K562 (cell line): ENCODE measurements at regions not wholly inside any gene's neighbourhood (a gene's known extent, or its start where the extent isn't known, plus 50 kb on each side); places are given as distances from the start of the nearest gene placed in this dataset.

Source experiments
- ATAC-seq: fragments of 200-7000 bp; cut with Tn5 transposase; 3 replicates; pipeline ENCODE4 v1.9.1; 2020; ENCODE audit warnings: moderate library complexity
- BruUV-seq: library from RNA; stranded (reverse); fragments of 400-500 nt; replicated peaks from 2 replicates; lab custom pipeline; 2021; lab: Mats Ljungman, UMichigan
- CTCF ChIA-PET: fragments of 300-600 bp; formaldehyde crosslinking; extraction: SDS; loops from one replicate; lab custom pipeline; 2021; ENCODE audit warnings: low intra/inter-chr PET ratio; lab: Yijun Ruan, JAX
- POLR2A ChIA-PET: fragments of 300-600, 350-650 bp; sonication (Branson Sonifier 250); formaldehyde crosslinking; extraction: SDS; loops from one replicate; lab custom pipeline; 2021; ENCODE audit warnings: antibody characterized with exemption, inconsistent platforms; lab: Yijun Ruan, JAX
- DNase-seq, 4 experiments: peaks; one replicate each; pipeline versions ENCODE4 v3.0.0 to v3.0.0-alpha.2; 2011 to 2018; ENCODE audit warnings: low spot score in 3 of 4, mixed read lengths in 3 of 4; ENCODE audit errors: extremely low read depth in 1 of 4
- FAIRE-seq: peaks from 2 replicates; lab custom pipeline; 2011; peaks lifted over from hg19 to GRCh38; lab: Jason Lieb, UNC
- H2AFZ ChIP-seq: 2 replicates; pipeline ENCODE4 v1.6.0; 2011; ENCODE audit warnings: low read depth, low read length, control low read depth, inconsistent platforms
- H3K27ac ChIP-seq: fragments of 200-600 bp; 3 replicates; pipeline ENCODE4 v1.8.0; 2011; ENCODE audit warnings: low read depth, mild to moderate bottlenecking, control low read depth, inconsistent platforms, low read length, moderate library complexity, mixed read lengths; ENCODE audit errors: extremely low read depth
- H3K27me3 ChIP-seq, 2 experiments: fragments of 300-600 bp in 1 of 2; 2 replicates in 1 of 2; 3 replicates in 1 of 2; pipeline versions ENCODE4 v1.6.0 to v1.8.0; 2011; ENCODE audit warnings: inconsistent platforms in 2 of 2, low read length in 2 of 2, mild to moderate bottlenecking in 1 of 2, mixed read lengths in 1 of 2, moderate library complexity in 1 of 2; ENCODE audit not compliant: control insufficient read depth in 2 of 2, insufficient read depth in 2 of 2
- H3K36me3 ChIP-seq: fragments of 300-600 bp; 3 replicates; pipeline ENCODE4 v1.8.0; 2011; ENCODE audit warnings: mild to moderate bottlenecking, low read length, inconsistent platforms; ENCODE audit not compliant: control insufficient read depth, insufficient read depth
- H3K4me1 ChIP-seq, 2 experiments: fragments of 200-600 bp in 1 of 2; replicated peaks in 1 of 2; 2 replicates in 1 of 2; 3 replicates in 1 of 2; pipeline versions ENCODE4 v1.5.1 to v1.8.0; 2011; ENCODE audit warnings: inconsistent platforms in 2 of 2, low read length in 2 of 2, mild to moderate bottlenecking in 1 of 2, mixed read lengths in 1 of 2, moderate library complexity in 1 of 2; ENCODE audit not compliant: control insufficient read depth in 2 of 2, insufficient read depth in 2 of 2
- H3K4me2 ChIP-seq: 2 replicates; pipeline ENCODE4 v1.6.1; 2011; ENCODE audit warnings: low read length, control low read depth, inconsistent platforms, mixed read lengths; ENCODE audit not compliant: insufficient read depth
- H3K4me3 ChIP-seq: fragments of 200-600 bp; sonication (generic), shearing (Covaris generic); 2 replicates; pipeline ENCODE4 v1.5.1; 2016; ENCODE audit warnings: control low read depth, inconsistent platforms
- H3K79me2 ChIP-seq: fragments of 200-600 bp; 3 replicates; pipeline ENCODE4 v1.8.0; 2011; ENCODE audit warnings: low read length, inconsistent platforms; ENCODE audit not compliant: control insufficient read depth, insufficient read depth
- H3K9ac ChIP-seq, 2 experiments: 2 replicates each; pipeline versions ENCODE4 v1.6.0 to v1.6.1; 2011; ENCODE audit warnings: low read depth in 2 of 2, low read length in 2 of 2, control low read depth in 1 of 2, inconsistent platforms in 1 of 2, mild to moderate bottlenecking in 1 of 2, mixed read lengths in 1 of 2; ENCODE audit not compliant: insufficient read depth in 1 of 2
- H3K9me1 ChIP-seq: one replicate; pipeline ENCODE4 v1.6.0; 2011; ENCODE audit warnings: inconsistent platforms, mild to moderate bottlenecking, low read length, moderate library complexity; ENCODE audit not compliant: control insufficient read depth, insufficient read depth
- H3K9me3 ChIP-seq: replicated peaks from 2 replicates; pipeline ENCODE4 v1.5.1; 2011; ENCODE audit warnings: low read depth, low read length, inconsistent platforms; ENCODE audit not compliant: control insufficient read depth, insufficient read depth
- H4K20me1 ChIP-seq: replicated peaks from 2 replicates; pipeline ENCODE4 v1.6.1; 2011; ENCODE audit warnings: low read length, inconsistent platforms, mixed read lengths; ENCODE audit not compliant: control insufficient read depth, insufficient read depth
- NR2C1 ChIP-seq, 2 experiments: fragments of 450-650 bp; IDR thresholded peaks; 2 replicates each; pipeline ENCODE4 v1.6.1; 2017; ENCODE audit warnings: mild to moderate bottlenecking in 2 of 2, antibody characterized with exemption in 1 of 2, inconsistent platforms in 1 of 2, missing compliant biosample characterization in 1 of 2, missing genetic modification characterization in 1 of 2
- PHB ChIP-seq: fragments of 250-450 bp; sonication (Bioruptor Pico); IDR thresholded peaks from 2 replicates; pipeline ENCODE4 v1.5.0; 2021
- PYGO2 ChIP-seq: fragments of 450-650 bp; IDR thresholded peaks from 2 replicates; pipeline ENCODE4 v1.6.1; 2016; ENCODE audit warnings: mild to moderate bottlenecking, missing genetic modification characterization, moderate library complexity, missing compliant biosample characterization
- RBM17 ChIP-seq: fragments of 200-400 bp; formaldehyde crosslinking; IDR thresholded peaks from 2 replicates; pipeline ENCODE4 v1.6.1; 2017; ENCODE audit warnings: low read depth, mild to moderate bottlenecking, low read length, borderline replicate concordance
- THRAP3 ChIP-seq: fragments of 450-650 bp; IDR thresholded peaks from 2 replicates; pipeline ENCODE4 v1.6.1; 2016; ENCODE audit warnings: mild to moderate bottlenecking, inconsistent platforms, borderline replicate concordance
- ZBTB9 ChIP-seq: fragments of 450-650 bp; formaldehyde crosslinking; IDR thresholded peaks from 2 replicates; pipeline ENCODE4 v1.4.0; 2020; ENCODE audit warnings: mild to moderate bottlenecking, moderate library complexity
- ZNF311 ChIP-seq: fragments of 250-450 bp; sonication (Bioruptor Pico); IDR thresholded peaks from 2 replicates; pipeline ENCODE4 v1.4.0; 2020; ENCODE audit warnings: mild to moderate bottlenecking, moderate library complexity
- ZNF75A ChIP-seq: fragments of 450-650 bp; formaldehyde crosslinking; IDR thresholded peaks from 2 replicates; pipeline ENCODE4 v1.4.0; 2020; ENCODE audit warnings: mild to moderate bottlenecking
- in situ Hi-C: fragments of 300-500 bp; cut with MboI; formaldehyde crosslinking; loops from 4 replicates; pipeline ENCODE4 v1.15.0; 2018; ENCODE audit warnings: inconsistent platforms, mixed read lengths
- intact Hi-C: fragments of 100-400 bp; cut with micrococcal nuclease; formaldehyde crosslinking; loops from 2 replicates; pipeline ENCODE4 v1.14.2; 2022
- TF ChIP-seq, protein P1 (sequence below): fragments of 250-450 bp; sonication (Bioruptor Pico); IDR thresholded peaks from 2 replicates; pipeline ENCODE4 v1.5.0; 2021

GRCh38 chr5:52282647-52283046 lies 505.1 kb upstream of the ITGA1 start:
- CTCF ChIA-PET = no interaction called here
- H3K79me2 ChIP-seq = no peaks in the 10 kb centered on the region
- no peaks in the 10 kb centered on the region for H3K4me1 ChIP-seq
- DNase-seq = no peak
- FAIRE-seq = no peak
- no peak overlapping the region for H2AFZ ChIP-seq
- in situ Hi-C loops (no loop called here), intact Hi-C loops (no loop called here)
- H3K4me2 ChIP-seq = no peak overlapping the region
- no peaks in the 10 kb centered on the region for H3K27me3 ChIP-seq
- no peaks in the 10 kb centered on the region for H3K9me1 ChIP-seq
- no peaks in the 10 kb centered on the region for H4K20me1 ChIP-seq
- peaks cover 2% of the 10 kb centered on the region; the same call in 1 of the 2 replicates for H3K9me3 ChIP-seq
- H3K4me3 ChIP-seq = no peak overlapping the region
- no peaks in the 10 kb centered on the region for H3K36me3 ChIP-seq
- no peak overlapping the region for H3K27ac ChIP-seq
- no peak for ATAC-seq
- TF ChIP-seq, protein P1, sequence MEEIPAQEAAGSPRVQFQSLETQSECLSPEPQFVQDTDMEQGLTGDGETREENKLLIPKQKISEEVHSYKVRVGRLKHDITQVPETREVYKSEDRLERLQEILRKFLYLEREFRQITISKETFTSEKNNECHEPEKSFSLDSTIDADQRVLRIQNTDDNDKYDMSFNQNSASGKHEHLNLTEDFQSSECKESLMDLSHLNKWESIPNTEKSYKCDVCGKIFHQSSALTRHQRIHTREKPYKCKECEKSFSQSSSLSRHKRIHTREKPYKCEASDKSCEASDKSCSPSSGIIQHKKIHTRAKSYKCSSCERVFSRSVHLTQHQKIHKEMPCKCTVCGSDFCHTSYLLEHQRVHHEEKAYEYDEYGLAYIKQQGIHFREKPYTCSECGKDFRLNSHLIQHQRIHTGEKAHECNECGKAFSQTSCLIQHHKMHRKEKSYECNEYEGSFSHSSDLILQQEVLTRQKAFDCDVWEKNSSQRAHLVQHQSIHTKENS (CRISPR knock-in tag) = no peak
- TF ChIP-seq ZNF311 (CRISPR knock-in tag) (no peak), RBM17 (no peak), PHB (CRISPR knock-in tag) (no peak), ZNF75A (no peak), THRAP3 (no peak), NR2C1 (IDR thresholded peaks at IDR 0.05) (no peak), NR2C1 (tag; IDR thresholded peaks at IDR 0.05) (no peak), PYGO2 (tag) (no peak), ZBTB9 (no peak)
- no TSS peak for BruUV-seq
- POLR2A ChIA-PET = no interaction called here
- H3K9ac ChIP-seq = no peak overlapping the region
